SK-N-SH treated with all-trans-retinoic acid at 6 μM for 48 hours (cell line): ENCODE measurements at regions not wholly inside any gene's neighbourhood (a gene's known extent, or its start where the extent isn't known, plus 50 kb on each side); places are given as distances from the start of the nearest gene placed in this dataset.

Source experiments
- ARNTL ChIP-seq: fragments of 450-650 bp; formaldehyde crosslinking; IDR thresholded peaks from 2 replicates; pipeline ENCODE4 v1.5.0; 2020; ENCODE audit warnings: low read depth, mild to moderate bottlenecking, moderate library complexity, borderline replicate concordance
- ESRRG ChIP-seq: fragments of 250-450 bp; sonication (Bioruptor Pico); IDR thresholded peaks from 2 replicates; pipeline ENCODE4 v1.6.1; 2021; ENCODE audit warnings: mild to moderate bottlenecking
- RARB ChIP-seq: fragments of 250-450 bp; sonication (Bioruptor Pico); IDR thresholded peaks from 2 replicates; pipeline ENCODE4 v1.8.0; 2021; ENCODE audit warnings: mild to moderate bottlenecking, moderate library complexity
- SNAI2 ChIP-seq: fragments of 250-450 bp; sonication (Bioruptor Pico); IDR thresholded peaks from 2 replicates; pipeline ENCODE4 v1.5.0; 2020; ENCODE audit warnings: mild to moderate bottlenecking, moderate library complexity
- TCF4 ChIP-seq: fragments of 250-450 bp; sonication (Bioruptor Pico); IDR thresholded peaks from 2 replicates; pipeline ENCODE4 v1.8.0; 2021; ENCODE audit warnings: mild to moderate bottlenecking, moderate library complexity, borderline replicate concordance
- TOX ChIP-seq: fragments of 250-450 bp; sonication (Bioruptor Pico); IDR thresholded peaks from 2 replicates; pipeline ENCODE4 v1.8.0; 2021; ENCODE audit warnings: mild to moderate bottlenecking, moderate library complexity, borderline replicate concordance
- ZC3H10 ChIP-seq: fragments of 250-450 bp; sonication (Bioruptor Pico); IDR thresholded peaks from 2 replicates; pipeline ENCODE4 v1.5.1; 2021; ENCODE audit warnings: mild to moderate bottlenecking, moderate library complexity
- ZFP3 ChIP-seq: fragments of 250-450 bp; sonication (Bioruptor Pico); IDR thresholded peaks from 2 replicates; pipeline ENCODE4 v1.5.0; 2020; ENCODE audit warnings: mild to moderate bottlenecking, moderate library complexity
- ZNF70 ChIP-seq: fragments of 450-650 bp; formaldehyde crosslinking; IDR thresholded peaks from 2 replicates; pipeline ENCODE4 v1.5.0; 2020; ENCODE audit warnings: mild to moderate bottlenecking, moderate library complexity
- ZNF8 ChIP-seq: fragments of 450-650 bp; formaldehyde crosslinking; IDR thresholded peaks from 2 replicates; pipeline ENCODE4 v1.5.0; 2020; ENCODE audit warnings: mild to moderate bottlenecking, moderate library complexity
- TF ChIP-seq, protein P1 (sequence below): fragments of 250-450 bp; sonication (Bioruptor Pico); IDR thresholded peaks from 2 replicates; pipeline ENCODE4 v1.5.1; 2020; ENCODE audit warnings: low read depth, mild to moderate bottlenecking, moderate library complexity
- TF ChIP-seq, protein P2 (sequence below): fragments of 250-450 bp; sonication (Bioruptor Pico); IDR thresholded peaks from 2 replicates; pipeline ENCODE4 v1.8.0; 2020; ENCODE audit warnings: mild to moderate bottlenecking, moderate library complexity, borderline replicate concordance
- TF ChIP-seq, protein P3 (sequence below): fragments of 250-450 bp; sonication (Bioruptor Pico); IDR thresholded peaks from 2 replicates; pipeline ENCODE4 v1.8.0; 2021; ENCODE audit warnings: low read depth, mild to moderate bottlenecking, moderate library complexity, borderline replicate concordance

DNA sequence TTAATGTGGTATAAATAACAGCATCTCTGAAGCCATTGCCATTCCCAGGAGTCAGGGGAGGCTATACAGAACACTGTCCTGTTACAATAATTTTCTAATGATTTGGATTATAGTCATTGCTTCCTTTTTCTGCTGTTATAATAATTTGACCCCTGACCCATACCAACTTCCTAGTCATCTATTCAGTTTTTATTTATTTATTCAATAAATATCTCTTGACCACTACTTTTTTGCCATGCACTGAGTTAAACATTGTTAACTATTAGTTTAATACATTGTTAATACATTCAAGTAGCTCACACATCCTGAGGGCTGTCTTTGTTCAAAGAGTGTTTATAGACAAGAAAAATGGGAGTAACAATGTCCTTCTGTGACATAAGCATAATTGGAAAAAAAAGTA lies 235.5 kb upstream of the MEOX2 start:
- TF ChIP-seq SNAI2 (CRISPR knock-in tag), result no peak
- no peak for TF ChIP-seq ZFP3 (CRISPR knock-in tag)
- no peak for TF ChIP-seq ZNF70 (CRISPR knock-in tag)
- TF ChIP-seq, protein P1, sequence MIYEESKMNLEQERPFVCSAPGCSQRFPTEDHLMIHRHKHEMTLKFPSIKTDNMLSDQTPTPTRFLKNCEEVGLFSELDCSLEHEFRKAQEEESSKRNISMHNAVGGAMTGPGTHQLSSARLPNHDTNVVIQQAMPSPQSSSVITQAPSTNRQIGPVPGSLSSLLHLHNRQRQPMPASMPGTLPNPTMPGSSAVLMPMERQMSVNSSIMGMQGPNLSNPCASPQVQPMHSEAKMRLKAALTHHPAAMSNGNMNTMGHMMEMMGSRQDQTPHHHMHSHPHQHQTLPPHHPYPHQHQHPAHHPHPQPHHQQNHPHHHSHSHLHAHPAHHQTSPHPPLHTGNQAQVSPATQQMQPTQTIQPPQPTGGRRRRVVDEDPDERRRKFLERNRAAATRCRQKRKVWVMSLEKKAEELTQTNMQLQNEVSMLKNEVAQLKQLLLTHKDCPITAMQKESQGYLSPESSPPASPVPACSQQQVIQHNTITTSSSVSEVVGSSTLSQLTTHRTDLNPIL (CRISPR knock-in tag), result no peak
- no peak for TF ChIP-seq RARB (CRISPR knock-in tag)
- no peak for TF ChIP-seq ARNTL (CRISPR knock-in tag)
- TF ChIP-seq ESRRG (CRISPR knock-in tag), result no peak
- no peak for TF ChIP-seq ZC3H10
- TF ChIP-seq, protein P2, sequence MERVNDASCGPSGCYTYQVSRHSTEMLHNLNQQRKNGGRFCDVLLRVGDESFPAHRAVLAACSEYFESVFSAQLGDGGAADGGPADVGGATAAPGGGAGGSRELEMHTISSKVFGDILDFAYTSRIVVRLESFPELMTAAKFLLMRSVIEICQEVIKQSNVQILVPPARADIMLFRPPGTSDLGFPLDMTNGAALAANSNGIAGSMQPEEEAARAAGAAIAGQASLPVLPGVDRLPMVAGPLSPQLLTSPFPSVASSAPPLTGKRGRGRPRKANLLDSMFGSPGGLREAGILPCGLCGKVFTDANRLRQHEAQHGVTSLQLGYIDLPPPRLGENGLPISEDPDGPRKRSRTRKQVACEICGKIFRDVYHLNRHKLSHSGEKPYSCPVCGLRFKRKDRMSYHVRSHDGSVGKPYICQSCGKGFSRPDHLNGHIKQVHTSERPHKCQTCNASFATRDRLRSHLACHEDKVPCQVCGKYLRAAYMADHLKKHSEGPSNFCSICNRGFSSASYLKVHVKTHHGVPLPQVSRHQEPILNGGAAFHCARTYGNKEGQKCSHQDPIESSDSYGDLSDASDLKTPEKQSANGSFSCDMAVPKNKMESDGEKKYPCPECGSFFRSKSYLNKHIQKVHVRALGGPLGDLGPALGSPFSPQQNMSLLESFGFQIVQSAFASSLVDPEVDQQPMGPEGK (CRISPR knock-in tag), result no peak
- no peak for TF ChIP-seq TCF4 (CRISPR knock-in tag)
- no peak for TF ChIP-seq ZNF8 (CRISPR knock-in tag)
- no peak for TF ChIP-seq TOX (CRISPR knock-in tag)
- TF ChIP-seq, protein P3, sequence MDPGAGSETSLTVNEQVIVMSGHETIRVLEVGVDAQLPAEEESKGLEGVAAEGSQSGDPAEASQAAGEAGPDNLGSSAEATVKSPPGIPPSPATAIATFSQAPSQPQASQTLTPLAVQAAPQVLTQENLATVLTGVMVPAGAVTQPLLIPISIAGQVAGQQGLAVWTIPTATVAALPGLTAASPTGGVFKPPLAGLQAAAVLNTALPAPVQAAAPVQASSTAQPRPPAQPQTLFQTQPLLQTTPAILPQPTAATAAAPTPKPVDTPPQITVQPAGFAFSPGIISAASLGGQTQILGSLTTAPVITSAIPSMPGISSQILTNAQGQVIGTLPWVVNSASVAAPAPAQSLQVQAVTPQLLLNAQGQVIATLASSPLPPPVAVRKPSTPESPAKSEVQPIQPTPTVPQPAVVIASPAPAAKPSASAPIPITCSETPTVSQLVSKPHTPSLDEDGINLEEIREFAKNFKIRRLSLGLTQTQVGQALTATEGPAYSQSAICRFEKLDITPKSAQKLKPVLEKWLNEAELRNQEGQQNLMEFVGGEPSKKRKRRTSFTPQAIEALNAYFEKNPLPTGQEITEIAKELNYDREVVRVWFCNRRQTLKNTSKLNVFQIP (CRISPR knock-in tag), result no peak
